22Rv1 (cell line): ENCODE measurements at regions not wholly inside any gene's neighbourhood (a gene's known extent, or its start where the extent isn't known, plus 50 kb on each side); places are given as distances from the start of the nearest gene placed in this dataset.

Experiments used
- ZFX ChIP-seq: fragments of 450-650 bp; IDR thresholded peaks from 2 replicates; pipeline ENCODE4 v1.6.1; 2017; ENCODE audit warnings: antibody characterized with exemption, borderline replicate concordance
- TF ChIP-seq, protein P1 (sequence below): fragments of 450-650 bp; IDR thresholded peaks from 2 replicates; pipeline ENCODE4 v1.5.1; 2017; ENCODE audit warnings: mild to moderate bottlenecking

DNA sequence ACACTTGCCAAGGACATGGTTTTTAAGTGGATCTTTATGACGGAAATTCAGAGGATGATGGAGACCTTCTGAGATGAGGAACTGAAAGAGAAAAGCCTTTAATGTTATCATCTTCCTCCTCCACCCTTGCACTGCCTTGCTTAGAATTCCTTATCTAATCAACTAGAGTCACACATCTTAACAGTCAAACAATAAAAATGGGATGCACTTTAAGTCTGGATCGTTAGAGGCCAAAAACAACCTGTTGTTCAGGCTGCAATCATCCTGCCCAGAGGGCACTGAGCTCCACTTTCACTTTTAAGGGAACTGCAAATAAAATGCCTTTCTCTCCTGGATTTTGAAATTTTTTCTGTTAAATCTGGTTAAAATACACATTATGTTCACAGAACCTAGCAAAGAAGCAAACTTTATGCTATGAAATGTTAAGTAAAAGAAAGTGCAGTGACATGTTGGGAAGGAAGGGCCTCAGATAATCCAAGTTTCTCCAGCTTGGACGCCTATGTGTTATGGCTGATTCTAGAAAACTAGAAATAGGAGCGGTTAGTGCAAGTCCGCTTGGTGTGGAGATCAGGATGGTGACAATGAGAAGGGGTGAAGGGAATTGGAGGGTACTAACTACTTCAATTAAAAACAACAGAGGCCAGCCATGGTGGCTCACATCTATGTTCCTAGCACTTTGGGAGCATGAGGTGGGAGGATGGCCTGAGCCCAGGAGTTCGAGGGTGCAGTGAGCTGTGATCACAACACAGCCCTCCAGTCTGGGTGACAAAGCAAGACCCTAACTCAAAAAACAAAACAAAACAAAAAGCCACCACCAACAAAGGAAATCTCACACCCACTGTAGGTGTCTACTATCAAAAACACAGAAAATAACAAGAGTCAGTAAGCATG, 66.4 kb upstream of the KIF13A start:
- TF ChIP-seq, protein P1, sequence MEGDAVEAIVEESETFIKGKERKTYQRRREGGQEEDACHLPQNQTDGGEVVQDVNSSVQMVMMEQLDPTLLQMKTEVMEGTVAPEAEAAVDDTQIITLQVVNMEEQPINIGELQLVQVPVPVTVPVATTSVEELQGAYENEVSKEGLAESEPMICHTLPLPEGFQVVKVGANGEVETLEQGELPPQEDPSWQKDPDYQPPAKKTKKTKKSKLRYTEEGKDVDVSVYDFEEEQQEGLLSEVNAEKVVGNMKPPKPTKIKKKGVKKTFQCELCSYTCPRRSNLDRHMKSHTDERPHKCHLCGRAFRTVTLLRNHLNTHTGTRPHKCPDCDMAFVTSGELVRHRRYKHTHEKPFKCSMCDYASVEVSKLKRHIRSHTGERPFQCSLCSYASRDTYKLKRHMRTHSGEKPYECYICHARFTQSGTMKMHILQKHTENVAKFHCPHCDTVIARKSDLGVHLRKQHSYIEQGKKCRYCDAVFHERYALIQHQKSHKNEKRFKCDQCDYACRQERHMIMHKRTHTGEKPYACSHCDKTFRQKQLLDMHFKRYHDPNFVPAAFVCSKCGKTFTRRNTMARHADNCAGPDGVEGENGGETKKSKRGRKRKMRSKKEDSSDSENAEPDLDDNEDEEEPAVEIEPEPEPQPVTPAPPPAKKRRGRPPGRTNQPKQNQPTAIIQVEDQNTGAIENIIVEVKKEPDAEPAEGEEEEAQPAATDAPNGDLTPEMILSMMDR: no peak
- no peak for TF ChIP-seq ZFX
